ENCODE measurements at regions not wholly inside any gene's neighbourhood (a gene's known extent, or its start where the extent isn't known, plus 50 kb on each side); places are given as distances from the start of the nearest gene placed in this dataset.

DNA sequence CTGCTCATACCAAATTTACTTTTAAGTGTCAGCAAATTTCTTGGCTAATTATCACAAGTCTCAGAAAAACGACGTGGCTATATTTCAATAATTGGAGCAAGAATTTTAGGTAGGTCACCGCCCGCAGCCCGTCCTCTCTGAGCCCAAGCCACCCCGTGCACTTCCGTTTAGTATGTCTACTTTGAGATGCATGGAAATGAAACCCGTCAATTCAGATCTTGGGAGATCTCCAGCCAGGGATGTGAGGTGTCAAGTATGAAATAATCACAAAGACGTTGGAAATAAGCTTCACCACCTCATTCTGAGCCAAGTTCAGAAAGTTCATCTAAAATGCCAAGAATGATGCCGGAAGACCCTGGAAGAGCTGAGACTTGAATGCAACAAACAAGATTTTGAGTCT is 132.6 kb upstream of the IRF2BP2 start:
- Histone ChIP-seq H3K27me3 (ENCODE audit: low read depth) (no peaks in the 10 kb centered on the region), H3K4me1 (no peaks in the 10 kb centered on the region), H3K36me3 (no peaks in the 10 kb centered on the region), H3K27ac (no peak overlapping the region), H3K9me3 (no peaks in the 10 kb centered on the region), H3K4me3 (no peak overlapping the region)
- intact Hi-C loops (cut with DNase I), result no loop called here
- DNase-seq, result no peak
- TF ChIP-seq, protein P1, sequence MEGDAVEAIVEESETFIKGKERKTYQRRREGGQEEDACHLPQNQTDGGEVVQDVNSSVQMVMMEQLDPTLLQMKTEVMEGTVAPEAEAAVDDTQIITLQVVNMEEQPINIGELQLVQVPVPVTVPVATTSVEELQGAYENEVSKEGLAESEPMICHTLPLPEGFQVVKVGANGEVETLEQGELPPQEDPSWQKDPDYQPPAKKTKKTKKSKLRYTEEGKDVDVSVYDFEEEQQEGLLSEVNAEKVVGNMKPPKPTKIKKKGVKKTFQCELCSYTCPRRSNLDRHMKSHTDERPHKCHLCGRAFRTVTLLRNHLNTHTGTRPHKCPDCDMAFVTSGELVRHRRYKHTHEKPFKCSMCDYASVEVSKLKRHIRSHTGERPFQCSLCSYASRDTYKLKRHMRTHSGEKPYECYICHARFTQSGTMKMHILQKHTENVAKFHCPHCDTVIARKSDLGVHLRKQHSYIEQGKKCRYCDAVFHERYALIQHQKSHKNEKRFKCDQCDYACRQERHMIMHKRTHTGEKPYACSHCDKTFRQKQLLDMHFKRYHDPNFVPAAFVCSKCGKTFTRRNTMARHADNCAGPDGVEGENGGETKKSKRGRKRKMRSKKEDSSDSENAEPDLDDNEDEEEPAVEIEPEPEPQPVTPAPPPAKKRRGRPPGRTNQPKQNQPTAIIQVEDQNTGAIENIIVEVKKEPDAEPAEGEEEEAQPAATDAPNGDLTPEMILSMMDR (IDR thresholded peaks at IDR 0.05), result no peak
- no peak for ATAC-seq

DNA sequence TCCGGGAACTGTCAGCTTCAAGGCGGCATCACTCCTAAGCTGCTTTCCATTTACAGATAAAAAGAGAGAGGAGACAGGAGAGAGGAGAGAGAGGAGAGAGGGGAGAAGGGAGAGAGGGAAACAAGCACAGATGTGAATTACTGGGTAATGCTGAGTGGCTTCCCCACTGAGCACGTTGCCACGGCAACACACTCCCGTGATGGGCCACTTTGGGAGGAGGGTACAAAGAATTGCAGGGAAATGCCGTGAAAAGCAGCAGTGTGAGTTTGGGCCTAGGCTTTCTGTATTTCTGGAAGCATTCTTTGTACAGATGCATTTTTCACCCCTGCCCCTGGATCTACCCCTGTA is 128.0 kb upstream of the IRF2BP2 start:
- TF ChIP-seq, protein P1 (IDR thresholded peaks at IDR 0.05), result no peak
- Histone ChIP-seq H3K36me3 (no peaks in the 10 kb centered on the region), H3K9me3 (no peaks in the 10 kb centered on the region), H3K4me3 (no peak overlapping the region), H3K27me3 (ENCODE audit: low read depth) (no peaks in the 10 kb centered on the region), H3K27ac (no peak overlapping the region), H3K4me1 (no peaks in the 10 kb centered on the region)
- intact Hi-C loops (cut with DNase I), result no loop called here
- ATAC-seq, result no peak
- DNase-seq, result no peak

- TF ChIP-seq, protein P1 (IDR thresholded peaks at IDR 0.05), result no peak
- H3K27ac ChIP-seq, result no peak overlapping the region
- ATAC-seq (no peak), DNase-seq (no peak)
- no peaks in the 10 kb centered on the region for H3K9me3 ChIP-seq
- peaks cover 11% of the 10 kb centered on the region for H3K4me1 ChIP-seq
- no peaks in the 10 kb centered on the region for H3K36me3 ChIP-seq
- no peak overlapping the region for H3K4me3 ChIP-seq
- intact Hi-C loops (cut with DNase I), result no loop called here
- no peaks in the 10 kb centered on the region for H3K27me3 ChIP-seq (ENCODE audit: low read depth)
Measured at GRCh38 chr1:234735916-234736315, 125.9 kb upstream of the IRF2BP2 start.

- H3K9me3 ChIP-seq, result no peaks in the 10 kb centered on the region
- intact Hi-C loops (cut with DNase I), result no loop called here
- H3K4me1 ChIP-seq, result peaks cover 15% of the 10 kb centered on the region
- no peaks in the 10 kb centered on the region for H3K27me3 ChIP-seq (ENCODE audit: low read depth)
- no peak overlapping the region for H3K4me3 ChIP-seq
- ATAC-seq (no peak), DNase-seq (no peak)
- TF ChIP-seq, protein P1 (IDR thresholded peaks at IDR 0.05), result no peak
- no peaks in the 10 kb centered on the region for H3K36me3 ChIP-seq
- H3K27ac ChIP-seq, result no peak overlapping the region
Measured at GRCh38 chr1:234735476-234735875, 125.5 kb upstream of the IRF2BP2 start.

DNA sequence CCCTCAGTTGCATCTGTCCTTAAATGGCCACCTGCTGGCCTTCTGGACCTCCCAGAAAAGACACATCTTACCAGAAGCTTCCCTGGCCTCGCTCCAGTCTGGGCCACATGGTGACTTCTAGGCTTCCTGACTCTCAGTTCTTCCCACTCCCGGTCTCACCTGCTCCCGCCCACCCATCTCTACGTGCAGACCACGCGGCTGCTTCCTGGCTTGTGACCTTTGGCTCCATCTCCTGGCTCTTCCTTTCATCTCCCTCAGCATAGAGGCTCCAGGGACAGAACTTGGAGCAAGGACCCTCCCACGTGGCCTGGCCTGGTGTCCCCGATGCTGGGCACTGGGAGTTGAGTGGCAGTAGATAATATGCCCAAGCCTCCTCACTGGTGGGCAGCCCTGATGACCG is 124.9 kb upstream of the IRF2BP2 start:
- H3K27ac ChIP-seq, result no peak overlapping the region
- peaks cover 16% of the 10 kb centered on the region for H3K4me1 ChIP-seq
- intact Hi-C loops (cut with DNase I), result no loop called here
- no peaks in the 10 kb centered on the region for H3K27me3 ChIP-seq (ENCODE audit: low read depth)
- H3K36me3 ChIP-seq, result no peaks in the 10 kb centered on the region
- ATAC-seq (no peak), DNase-seq (no peak)
- H3K9me3 ChIP-seq, result no peaks in the 10 kb centered on the region
- no peak overlapping the region for H3K4me3 ChIP-seq
- TF ChIP-seq, protein P1 (IDR thresholded peaks at IDR 0.05), result no peak

GRCh38 chr1:234734412-234734835 is 124.4 kb upstream of the IRF2BP2 start:
- Histone ChIP-seq H3K36me3 (no peaks in the 10 kb centered on the region), H3K27ac (no peak overlapping the region), H3K4me3 (no peak overlapping the region), H3K27me3 (ENCODE audit: low read depth) (no peaks in the 10 kb centered on the region), H3K9me3 (no peaks in the 10 kb centered on the region), H3K4me1 (peaks cover 16% of the 10 kb centered on the region)
- TF ChIP-seq, protein P1 (IDR thresholded peaks at IDR 0.05), result no peak
- ATAC-seq, result no peak
- DNase-seq, result no peak
- intact Hi-C loops (cut with DNase I), result no loop called here
